ENCODE measurements at regions not wholly inside any gene's neighbourhood (a gene's known extent, or its start where the extent isn't known, plus 50 kb on each side); places are given as distances from the start of the nearest gene placed in this dataset.

- H3K36me3 ChIP-seq = no peaks in the 10 kb centered on the region
- no peak overlapping the region for H3K27ac ChIP-seq
- no peak overlapping the region for H3K4me3 ChIP-seq (ENCODE audit: low read depth in 1 of 2, low read length in 1 of 2)
- H3K27me3 ChIP-seq = no peaks in the 10 kb centered on the region
- TF ChIP-seq CTCF (IDR thresholded peaks at IDR 0.05) = no peak
- no peaks in the 10 kb centered on the region for H3K9me3 ChIP-seq
- H3K4me1 ChIP-seq (ENCODE audit: control insufficient read depth in 1 of 2, insufficient read depth in 1 of 2, low read depth in 1 of 2, low read length in 1 of 2) = no peaks in the 10 kb centered on the region
Measured at GRCh38 chr7:4436936-4437335, 245.2 kb upstream of the FOXK1 start.

- Histone ChIP-seq H3K27ac (no peak overlapping the region), H3K9me3 (no peaks in the 10 kb centered on the region), H3K27me3 (no peaks in the 10 kb centered on the region), H3K4me3 (ENCODE audit: low read depth in 1 of 2, low read length in 1 of 2) (no peak overlapping the region), H3K4me1 (ENCODE audit: control insufficient read depth in 1 of 2, insufficient read depth in 1 of 2, low read depth in 1 of 2, low read length in 1 of 2) (no peaks in the 10 kb centered on the region), H3K36me3 (no peaks in the 10 kb centered on the region)
- TF ChIP-seq CTCF (IDR thresholded peaks at IDR 0.05) = no peak
Measured at GRCh38 chr7:4437916-4438315, 244.2 kb upstream of the FOXK1 start.

DNA sequence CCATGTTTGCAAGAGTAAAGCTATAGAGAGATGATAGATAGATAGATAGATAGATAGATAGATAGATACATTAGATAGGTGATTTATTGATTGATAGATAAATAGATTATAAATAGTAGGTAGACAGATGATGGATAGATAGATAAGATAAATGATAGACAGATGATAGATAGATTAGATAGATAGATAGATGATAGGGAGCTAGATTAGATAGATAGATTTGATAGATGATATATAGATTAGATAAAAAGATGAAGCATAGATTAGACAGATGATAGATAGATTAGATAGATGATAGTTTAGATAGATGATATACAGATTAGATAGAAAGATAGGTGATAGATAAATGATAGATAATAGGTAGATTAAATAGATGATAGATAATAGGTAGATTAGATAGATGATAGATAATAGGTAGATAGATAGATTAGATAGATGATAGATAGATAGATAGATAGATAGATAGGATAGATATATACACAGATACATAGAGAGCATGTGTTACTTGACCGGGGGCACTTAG is 243.3 kb upstream of the FOXK1 start:
- H3K36me3 ChIP-seq = no peaks in the 10 kb centered on the region
- no peaks in the 10 kb centered on the region for H3K4me1 ChIP-seq (ENCODE audit: control insufficient read depth in 1 of 2, insufficient read depth in 1 of 2, low read depth in 1 of 2, low read length in 1 of 2)
- H3K27me3 ChIP-seq = no peaks in the 10 kb centered on the region
- no peak overlapping the region for H3K27ac ChIP-seq
- H3K4me3 ChIP-seq (ENCODE audit: low read depth in 1 of 2, low read length in 1 of 2) = no peak overlapping the region
- no peaks in the 10 kb centered on the region for H3K9me3 ChIP-seq
- TF ChIP-seq CTCF (IDR thresholded peaks at IDR 0.05) = no peak

- H3K4me3 ChIP-seq (ENCODE audit: low read depth in 1 of 2, low read length in 1 of 2) = no peak overlapping the region
- no peaks in the 10 kb centered on the region for H3K27me3 ChIP-seq
- TF ChIP-seq CTCF (IDR thresholded peaks at IDR 0.05) = no peak
Measured at GRCh38 chr7:4439444-4439843, 242.7 kb upstream of the FOXK1 start.

DNA sequence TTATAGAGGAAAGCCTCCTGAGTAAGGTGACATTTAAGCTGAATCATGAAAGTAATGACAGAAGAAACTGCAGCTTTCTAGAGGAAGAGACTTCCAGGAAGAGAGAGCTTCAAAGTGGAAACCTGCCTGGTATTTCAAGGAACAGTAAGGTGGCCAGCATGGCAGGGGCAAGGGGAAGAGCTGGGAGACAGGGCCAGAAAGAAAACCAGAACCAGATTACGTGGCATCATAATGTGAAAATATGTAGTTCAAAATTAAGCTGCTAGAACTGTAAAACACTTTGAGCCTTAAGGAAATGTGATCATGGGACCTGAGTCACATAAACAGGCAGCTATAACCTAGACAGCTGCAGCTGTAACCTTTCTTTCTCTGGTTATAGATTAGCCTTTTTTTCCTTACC is 238.0 kb upstream of the FOXK1 start:
- Histone ChIP-seq H3K27me3 (no peaks in the 10 kb centered on the region), H3K36me3 (no peaks in the 10 kb centered on the region), H3K4me1 (ENCODE audit: control insufficient read depth in 1 of 2, insufficient read depth in 1 of 2, low read depth in 1 of 2, low read length in 1 of 2) (no peaks in the 10 kb centered on the region), H3K27ac (no peak overlapping the region), H3K4me3 (ENCODE audit: low read depth in 1 of 2, low read length in 1 of 2) (no peak overlapping the region), H3K9me3 (no peaks in the 10 kb centered on the region)
- no peak for TF ChIP-seq CTCF (IDR thresholded peaks at IDR 0.05)

More at GRCh38 chr7:4439444-4439843, 242.7 kb upstream of the FOXK1 start:
- no peaks in the 10 kb centered on the region for H3K36me3 ChIP-seq
- H3K27ac ChIP-seq = no peak overlapping the region
- no peaks in the 10 kb centered on the region for H3K4me1 ChIP-seq (ENCODE audit: control insufficient read depth in 1 of 2, insufficient read depth in 1 of 2, low read depth in 1 of 2, low read length in 1 of 2)
- no peaks in the 10 kb centered on the region for H3K9me3 ChIP-seq

DNA sequence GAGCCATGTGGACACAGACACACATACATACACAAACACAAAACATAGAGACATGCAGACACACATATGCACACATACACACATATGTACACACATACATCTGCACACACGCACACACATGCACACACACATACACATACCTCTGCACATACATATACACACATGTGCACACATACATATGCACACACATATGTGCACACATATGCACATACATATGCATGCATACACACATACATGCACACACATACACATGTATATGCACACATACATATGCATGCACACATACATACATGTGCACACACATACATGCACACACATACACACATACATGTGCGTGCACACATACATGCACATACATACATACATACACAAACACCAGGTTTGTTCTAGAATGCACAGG is 236.3 kb upstream of the FOXK1 start:
- H3K4me3 ChIP-seq (ENCODE audit: low read depth in 1 of 2, low read length in 1 of 2) = no peak overlapping the region
- H3K36me3 ChIP-seq = no peaks in the 10 kb centered on the region
- H3K9me3 ChIP-seq = no peaks in the 10 kb centered on the region
- H3K4me1 ChIP-seq (ENCODE audit: control insufficient read depth in 1 of 2, insufficient read depth in 1 of 2, low read depth in 1 of 2, low read length in 1 of 2) = no peaks in the 10 kb centered on the region
- no peak overlapping the region for H3K27ac ChIP-seq
- H3K27me3 ChIP-seq = no peaks in the 10 kb centered on the region
- no peak for TF ChIP-seq CTCF (IDR thresholded peaks at IDR 0.05)

Measured in neutrophil (primary cell).